HK-2 (cell line): ENCODE measurements at regions not wholly inside any gene's neighbourhood (a gene's known extent, or its start where the extent isn't known, plus 50 kb on each side); places are given as distances from the start of the nearest gene placed in this dataset.
"Not testable (repeated sequence)": the region's sequence is repeated elsewhere in the genome, so short reads cannot be mapped to it uniquely, and the experiment has no call there.

ENCODE experiments used
- DNase-seq: peaks from one replicate; pipeline ENCODE4 v3.0.0-alpha.2; 2018; ENCODE audit not compliant: unreplicated experiment

- DNase-seq = no peak
Observed at GRCh38 chr3:63719796-63720445, 67.4 kb downstream of the SNTN start.

DNA sequence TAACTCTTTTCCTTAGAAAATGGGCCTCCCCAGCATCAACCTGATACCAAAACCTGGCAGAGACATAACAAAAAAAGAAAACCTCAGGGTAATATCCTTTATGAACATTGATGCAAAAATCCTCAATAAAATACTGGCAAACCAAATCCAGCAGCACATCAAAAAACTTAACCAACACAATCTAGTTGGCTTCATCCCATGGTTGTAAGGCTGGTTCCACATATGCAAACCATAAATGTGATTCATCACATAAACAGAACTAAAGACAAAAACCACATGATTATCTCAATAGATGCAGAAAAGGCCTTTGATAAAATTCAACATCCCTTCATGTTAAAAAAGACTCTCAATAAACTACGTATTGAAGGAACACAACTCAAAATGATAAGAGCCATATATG, 68.5 kb downstream of the SNTN start:
- not testable (repeated sequence) for DNase-seq

GRCh38 chr3:63724987-63725386, 72.5 kb downstream of the SNTN start:
- peak; percentile 73 for DNase-seq

DNA sequence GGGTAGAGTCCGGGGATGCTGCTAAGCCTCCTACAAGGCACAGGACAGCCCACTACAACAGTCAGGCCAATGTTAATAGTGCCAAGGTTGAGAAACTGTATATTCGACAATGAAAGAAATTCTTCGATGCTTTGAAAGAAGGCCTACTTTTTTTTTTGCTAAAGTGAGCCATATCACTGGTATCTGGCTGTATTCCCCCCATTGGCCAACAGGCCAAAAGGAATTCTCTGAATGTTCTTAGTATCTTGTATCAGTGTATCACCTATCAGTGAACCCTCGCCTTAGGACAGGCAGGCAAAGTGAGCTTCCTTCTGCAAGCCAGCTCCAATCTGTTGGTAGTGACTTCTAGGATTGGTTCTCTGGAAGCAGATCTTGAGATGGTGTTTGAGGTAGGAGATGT, 74.2 kb downstream of the SNTN start:
- DNase-seq = no peak

- no peak for DNase-seq
Observed at GRCh38 chr3:63727233-63727632, 74.8 kb downstream of the SNTN start.

- DNase-seq = no peak
Observed at GRCh38 chr3:63731866-63732265, 79.4 kb downstream of the SNTN start.

DNA sequence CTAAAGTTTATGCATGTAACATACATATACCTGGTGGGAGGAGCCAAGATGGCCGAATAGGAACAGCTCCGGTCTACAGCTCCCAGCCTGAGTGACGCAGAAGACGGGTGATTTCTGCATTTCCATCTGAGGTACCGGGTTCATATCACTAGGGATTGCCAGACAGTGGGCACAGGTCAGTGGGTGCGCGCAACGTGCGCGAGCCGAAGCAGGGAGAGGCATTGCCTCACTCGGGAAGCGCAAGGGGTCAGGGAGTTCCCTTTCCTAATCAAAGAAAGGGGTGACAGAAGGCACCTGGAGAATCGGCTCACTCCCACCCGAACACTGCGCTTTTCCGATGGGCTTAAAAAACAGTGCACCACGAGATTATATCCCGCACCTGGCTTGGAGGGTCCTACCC, 80.8 kb downstream of the SNTN start:
- not testable (repeated sequence) for DNase-seq

DNA sequence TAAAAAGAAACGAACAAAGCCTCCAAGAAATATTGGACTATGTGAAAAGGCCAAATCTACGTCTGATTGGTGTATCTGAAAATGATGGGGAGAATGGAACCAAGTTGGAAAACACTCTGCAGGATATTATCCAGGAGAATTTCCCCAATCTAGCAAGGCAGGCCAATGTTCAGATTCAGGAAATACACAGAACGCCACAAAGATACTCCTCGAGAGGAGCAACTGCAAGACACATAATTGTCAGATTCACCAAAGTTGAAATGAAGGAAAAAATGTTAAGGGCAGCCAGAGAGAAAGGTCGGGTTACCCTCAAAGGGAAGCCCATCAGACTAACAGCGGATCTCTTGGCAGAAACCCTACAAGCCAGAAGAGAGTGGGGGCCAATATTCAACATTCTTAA, 82.2 kb downstream of the SNTN start:
- not testable (repeated sequence) for DNase-seq

- not testable (repeated sequence) for DNase-seq
Observed at GRCh38 chr3:63736757-63737156, 82.3 kb upstream of the C3orf49 start.

DNA sequence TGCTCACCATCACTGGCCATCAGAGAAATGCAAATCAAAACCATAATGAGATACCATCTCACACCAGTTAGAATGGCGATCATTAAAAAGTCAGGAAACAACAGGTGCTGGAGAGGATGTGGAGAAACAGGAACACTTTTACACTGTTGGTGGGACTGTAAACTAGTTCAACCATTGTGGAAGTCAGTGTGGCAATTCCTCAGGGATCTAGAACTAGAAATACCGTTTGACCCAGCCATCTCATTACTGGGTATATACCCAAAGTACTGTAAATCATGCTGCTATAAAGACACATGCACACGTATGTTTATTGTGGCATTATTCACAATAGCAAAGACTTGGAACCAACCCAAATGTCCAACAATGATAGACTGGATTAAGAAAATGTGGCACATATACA, 80.5 kb upstream of the C3orf49 start:
- not testable (repeated sequence) for DNase-seq

DNA sequence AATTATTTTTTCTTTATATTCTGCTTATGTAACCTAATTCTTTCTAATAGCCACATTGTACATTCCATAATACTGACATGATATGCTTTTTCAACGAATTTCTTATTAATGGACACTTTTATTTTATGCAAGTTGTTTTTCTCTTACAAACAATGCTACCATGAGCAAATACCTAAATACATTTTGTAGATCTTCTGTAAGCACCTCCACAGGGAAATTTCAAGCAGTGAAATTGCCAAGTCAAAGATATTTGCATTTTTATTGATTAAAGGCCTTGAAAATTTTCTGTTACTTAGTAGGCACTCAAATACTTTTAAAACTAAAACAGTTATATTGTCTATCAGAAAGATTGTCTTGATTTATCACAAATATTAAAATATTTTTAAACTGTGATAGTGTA, 79.6 kb upstream of the C3orf49 start:
- DNase-seq = no peak

DNA sequence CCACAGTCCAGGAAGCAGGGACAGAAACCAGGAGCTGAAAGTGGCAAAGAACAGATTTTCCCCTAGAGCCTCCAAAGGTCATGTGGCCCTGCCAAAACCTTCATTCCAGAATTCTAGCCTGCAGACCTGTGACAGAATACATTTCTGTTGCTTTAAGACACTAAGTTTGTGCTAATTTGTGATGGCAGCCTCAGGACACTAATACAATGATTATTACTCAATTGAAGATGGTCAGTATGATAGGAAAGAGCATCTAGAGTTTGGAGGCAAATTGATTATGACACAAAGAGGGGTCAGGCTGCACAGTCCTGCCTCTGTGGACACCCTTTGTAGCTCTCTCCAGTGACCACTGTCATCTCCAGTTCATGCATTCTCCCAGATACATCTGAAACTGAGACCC, 79.0 kb upstream of the C3orf49 start:
- no peak for DNase-seq

DNA sequence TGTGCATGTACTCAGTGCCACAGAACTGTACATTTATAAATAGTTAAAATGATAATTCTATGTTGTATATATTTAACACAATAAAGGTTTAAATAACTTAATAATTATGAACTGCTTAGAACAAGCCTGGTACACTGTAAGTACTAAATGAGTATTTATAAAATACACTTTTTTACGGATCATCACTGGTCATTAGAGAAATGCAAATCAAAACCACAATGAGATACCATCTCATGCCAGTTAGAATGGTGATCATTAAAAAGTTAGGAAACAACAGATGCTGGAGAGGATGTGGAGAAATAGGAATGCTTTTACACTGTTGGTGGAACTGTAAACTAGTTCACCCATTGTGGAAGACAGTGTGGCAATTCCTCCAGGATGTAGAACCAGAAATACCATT, 74.4 kb upstream of the C3orf49 start:
- not testable (repeated sequence) for DNase-seq

DNA sequence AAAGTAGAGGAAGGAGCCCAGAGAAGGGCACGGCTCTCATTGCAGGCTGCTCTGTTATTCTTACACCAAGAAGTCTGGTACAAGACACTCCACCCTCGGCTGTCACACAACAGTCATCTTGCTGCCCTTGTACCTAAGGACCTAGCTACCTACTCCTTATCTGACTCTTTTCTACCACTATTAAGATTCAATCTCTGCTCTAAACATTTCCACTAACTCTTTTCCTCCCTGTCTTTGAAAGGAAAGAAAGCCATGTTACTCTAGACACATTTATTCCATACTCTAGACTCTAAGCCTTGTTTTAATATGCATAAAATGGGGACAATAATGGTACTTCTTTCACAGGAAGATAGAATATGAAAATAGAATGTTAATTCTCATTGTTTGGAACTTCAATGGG, 73.3 kb upstream of the C3orf49 start:
- DNase-seq = no peak

DNA sequence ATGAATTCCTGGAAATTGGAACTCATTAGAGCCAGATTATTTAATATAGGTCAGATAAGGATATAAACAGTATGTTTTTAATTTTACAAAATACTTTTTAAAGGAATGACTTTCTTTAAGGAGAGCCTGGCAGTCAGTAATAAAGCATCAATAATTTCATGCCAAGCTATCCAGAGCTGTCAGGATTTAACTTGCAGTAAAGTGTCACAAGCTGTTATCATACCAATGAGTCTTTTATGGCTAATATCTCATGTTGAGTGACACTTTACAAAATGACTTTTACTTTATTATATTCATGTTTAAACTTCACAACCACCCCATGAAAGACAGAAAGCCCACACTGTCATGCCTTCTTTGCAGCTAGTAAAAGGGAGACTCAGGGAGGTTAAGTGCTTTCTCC, 72.9 kb upstream of the C3orf49 start:
- no peak for DNase-seq

GRCh38 chr3:63751459-63751858, 67.6 kb upstream of the C3orf49 start:
- DNase-seq = no peak

DNA sequence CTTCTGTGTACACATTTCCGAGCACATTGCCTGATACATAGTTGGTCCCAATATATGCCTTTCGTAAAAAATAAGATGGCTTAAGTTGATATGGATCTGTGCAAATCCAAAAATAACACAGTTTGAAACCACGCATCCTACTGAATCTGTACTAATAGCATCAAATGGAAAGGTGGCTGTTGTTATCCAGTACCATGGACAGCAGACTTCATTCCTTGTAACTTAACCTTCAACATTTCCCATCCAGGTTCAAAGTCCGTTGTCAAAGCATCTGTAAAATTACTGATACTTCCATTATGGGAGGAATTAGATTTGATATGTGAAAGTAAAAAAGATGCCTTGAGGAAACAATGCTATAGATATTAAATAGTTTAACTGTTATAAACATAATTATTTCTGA, 65.5 kb upstream of the C3orf49 start:
- DNase-seq = no peak

DNA sequence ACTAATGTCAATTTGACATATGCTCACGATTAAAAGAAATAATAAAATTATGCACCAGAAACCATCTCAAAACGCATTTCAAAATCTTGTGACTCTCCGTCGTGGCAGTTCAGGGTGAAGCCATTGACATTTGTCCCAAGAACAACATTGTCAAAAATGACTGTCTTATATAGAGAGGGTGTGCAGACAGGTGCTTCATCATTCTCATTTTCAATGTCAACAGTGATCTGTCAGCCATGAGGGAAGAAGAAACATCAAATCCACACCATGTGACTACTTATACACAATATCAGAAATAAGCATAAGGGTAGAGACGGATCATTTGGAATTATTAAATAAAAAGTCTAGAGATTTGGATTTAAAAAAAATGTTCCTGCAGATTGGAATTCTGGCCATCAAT, 65.1 kb upstream of the C3orf49 start:
- no peak for DNase-seq

DNA sequence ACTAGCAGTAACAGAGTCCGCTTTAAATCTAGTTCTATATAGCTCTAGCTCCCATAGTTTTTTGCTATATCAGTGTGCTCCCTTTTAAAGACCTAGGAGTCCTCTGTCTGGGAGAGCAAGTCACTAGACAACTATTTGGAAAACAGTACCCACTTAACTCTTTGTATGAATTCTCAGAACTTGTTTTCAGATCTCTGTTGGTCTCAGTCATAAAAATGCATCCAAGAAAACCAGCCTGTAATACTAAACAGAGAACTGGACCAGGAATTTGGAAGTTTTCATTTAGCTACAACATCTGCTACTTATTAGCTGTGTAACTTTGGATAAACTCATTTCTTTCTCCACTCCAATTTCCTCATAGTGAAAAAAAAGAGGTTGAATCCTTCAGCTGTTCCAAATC, 56.9 kb upstream of the C3orf49 start:
- no peak for DNase-seq

DNA sequence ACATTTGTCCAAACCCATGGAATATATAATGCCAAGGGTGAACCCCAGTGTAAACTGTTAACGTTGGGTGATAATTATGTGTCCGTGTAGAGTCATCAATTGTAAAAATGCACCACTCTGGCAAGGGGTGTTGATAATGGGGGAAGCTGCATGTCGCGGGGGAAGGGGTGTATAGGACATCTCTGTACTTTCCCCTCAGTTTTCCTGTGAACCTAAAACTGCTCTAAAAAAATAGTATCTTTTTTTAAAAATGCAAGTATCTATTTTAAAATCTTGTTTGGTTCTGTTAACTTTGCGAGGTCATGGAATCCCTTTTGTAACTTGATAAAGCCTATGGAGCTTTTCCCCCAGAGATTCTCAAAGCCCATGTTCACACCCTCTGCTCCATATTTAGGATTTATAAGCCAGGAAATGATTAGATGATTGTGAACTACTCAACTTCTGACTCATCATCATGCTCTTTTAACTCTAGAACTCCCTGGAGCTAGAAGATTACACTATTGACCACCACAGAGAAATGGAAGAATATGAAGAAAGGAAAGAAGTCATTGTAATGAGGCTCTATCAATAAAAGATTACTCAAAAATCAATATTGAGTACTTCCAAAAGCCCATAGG, 56.1 kb upstream of the C3orf49 start:
- no peak for DNase-seq

DNA sequence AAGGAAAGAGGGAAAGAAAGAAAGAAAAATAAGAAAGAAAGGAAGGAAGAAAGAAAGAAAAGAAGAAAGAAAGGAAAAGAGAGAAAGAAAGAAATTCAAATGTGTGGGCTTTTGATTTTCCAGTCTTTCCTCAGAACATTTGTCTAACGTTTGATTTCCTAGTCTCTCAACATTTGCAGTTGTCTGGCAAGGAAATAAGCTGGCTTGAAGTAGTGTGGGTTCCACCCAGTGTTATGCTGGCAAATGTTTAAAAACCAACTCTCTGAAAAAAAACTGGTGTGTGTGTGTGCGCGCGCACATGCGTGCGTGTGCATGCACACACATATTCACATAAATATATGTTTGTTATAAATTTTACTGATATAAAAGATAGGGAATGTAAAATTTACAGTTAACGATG, 54.6 kb upstream of the C3orf49 start:
- DNase-seq = no peak

- no peak for DNase-seq
Observed at GRCh38 chr3:63766261-63766660, 52.8 kb upstream of the C3orf49 start.

DNA sequence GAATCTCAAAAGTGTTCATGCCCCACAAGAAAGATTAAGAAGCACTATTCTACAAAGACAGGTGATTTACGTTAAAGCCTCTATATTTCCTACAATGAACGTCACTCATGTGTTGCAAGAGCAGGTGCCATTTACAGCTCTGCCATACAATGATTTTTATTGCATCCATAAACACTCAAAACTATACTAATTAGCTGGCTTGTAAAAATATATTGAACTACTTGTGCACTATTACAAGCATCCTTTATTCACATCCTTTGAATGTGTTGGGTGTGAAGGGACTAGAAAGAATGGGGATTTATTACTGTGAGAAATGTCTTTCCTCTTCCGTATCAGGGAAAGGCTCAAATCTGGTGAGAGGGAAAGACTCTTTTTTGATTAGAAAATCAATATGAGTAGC, 50.7 kb upstream of the C3orf49 start:
- DNase-seq = no peak

GRCh38 chr3:63768888-63769287, 50.2 kb upstream of the C3orf49 start:
- DNase-seq = no peak
